Activated B cell treated with CpG ODN at 0.5 μM for 24 hours (primary cell): ENCODE measurements at regions not wholly inside any gene's neighbourhood (a gene's known extent, or its start where the extent isn't known, plus 50 kb on each side); places are given as distances from the start of the nearest gene placed in this dataset.

Experiments used
- ATAC-seq: fragments of 200-7000 bp; cut with Tn5 transposase; one replicate; pipeline ENCODE4 v1.10.0; 2021; ENCODE audit warnings: low read depth, mild to moderate bottlenecking, moderate library complexity
- CTCF ChIA-PET: fragments of 350-600 bp; sonication (Branson Sonifier 250); formaldehyde crosslinking; loops from one replicate; lab custom pipeline; 2021; ENCODE audit warnings: antibody characterized with exemption; lab: Charles Lee
- POLR2A ChIA-PET: fragments of 350-600 bp; sonication (Branson Sonifier 250); formaldehyde crosslinking; loops from one replicate; lab custom pipeline; 2021; ENCODE audit warnings: antibody characterized with exemption; lab: Charles Lee
- DNase-seq: peaks from one replicate; pipeline ENCODE4 v3.0.0; 2022
- H3K27ac Mint-ChIP-seq: one replicate; pipeline ENCODE4 v1.8.0; 2020; ENCODE audit warnings: mixed read lengths
- H3K27me3 Mint-ChIP-seq: one replicate; pipeline ENCODE4 v1.8.0; 2021; ENCODE audit warnings: mixed read lengths
- H3K36me3 Mint-ChIP-seq: one replicate; pipeline ENCODE4 v1.8.0; 2021; ENCODE audit warnings: low read depth, mixed read lengths
- H3K4me1 Mint-ChIP-seq: one replicate; pipeline ENCODE4 v1.8.0; 2021; ENCODE audit warnings: mixed read lengths
- H3K4me3 Mint-ChIP-seq: one replicate; pipeline ENCODE4 v1.8.0; 2020; ENCODE audit warnings: mild to moderate bottlenecking, mixed read lengths
- H3K9me3 Mint-ChIP-seq: one replicate; pipeline ENCODE4 v1.8.0; 2020; ENCODE audit warnings: mixed read lengths
- intact Hi-C: fragments of 100-400 bp; cut with micrococcal nuclease; formaldehyde crosslinking; loops from one replicate; pipeline ENCODE4 v1.15.1; 2024
- TF ChIP-seq, protein P1 (sequence below): fragments of 200-600 bp; IDR thresholded peaks from one replicate; pipeline ENCODE4 v1.8.0; 2022; ENCODE audit warnings: antibody characterized with exemption, mild to moderate bottlenecking

DNA sequence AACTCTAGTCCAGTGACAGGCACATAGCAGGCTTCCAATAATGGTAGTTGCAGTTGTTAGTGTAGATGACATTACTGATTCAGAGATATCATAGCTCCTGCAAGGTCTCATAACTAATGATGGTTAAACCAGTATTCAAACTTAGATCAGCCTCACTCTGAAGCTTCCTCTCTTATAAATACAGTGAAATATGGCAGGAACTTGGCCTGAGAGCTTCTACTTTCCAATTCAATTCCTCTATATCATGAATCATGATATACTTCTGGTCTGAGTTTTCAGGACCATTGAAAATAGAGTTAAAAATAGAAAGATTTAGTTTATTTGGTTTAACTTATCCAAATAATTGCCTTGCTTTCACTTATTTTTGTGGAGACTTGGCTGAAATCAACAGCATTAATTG lies 167.5 kb upstream of the NOVA1 start:
- no peak overlapping the region for H3K4me3 Mint-ChIP-seq
- no peak for ATAC-seq
- no peak for DNase-seq
- ChIA-PET POLR2A (no interaction called here), CTCF (no interaction called here)
- TF ChIP-seq, protein P1, sequence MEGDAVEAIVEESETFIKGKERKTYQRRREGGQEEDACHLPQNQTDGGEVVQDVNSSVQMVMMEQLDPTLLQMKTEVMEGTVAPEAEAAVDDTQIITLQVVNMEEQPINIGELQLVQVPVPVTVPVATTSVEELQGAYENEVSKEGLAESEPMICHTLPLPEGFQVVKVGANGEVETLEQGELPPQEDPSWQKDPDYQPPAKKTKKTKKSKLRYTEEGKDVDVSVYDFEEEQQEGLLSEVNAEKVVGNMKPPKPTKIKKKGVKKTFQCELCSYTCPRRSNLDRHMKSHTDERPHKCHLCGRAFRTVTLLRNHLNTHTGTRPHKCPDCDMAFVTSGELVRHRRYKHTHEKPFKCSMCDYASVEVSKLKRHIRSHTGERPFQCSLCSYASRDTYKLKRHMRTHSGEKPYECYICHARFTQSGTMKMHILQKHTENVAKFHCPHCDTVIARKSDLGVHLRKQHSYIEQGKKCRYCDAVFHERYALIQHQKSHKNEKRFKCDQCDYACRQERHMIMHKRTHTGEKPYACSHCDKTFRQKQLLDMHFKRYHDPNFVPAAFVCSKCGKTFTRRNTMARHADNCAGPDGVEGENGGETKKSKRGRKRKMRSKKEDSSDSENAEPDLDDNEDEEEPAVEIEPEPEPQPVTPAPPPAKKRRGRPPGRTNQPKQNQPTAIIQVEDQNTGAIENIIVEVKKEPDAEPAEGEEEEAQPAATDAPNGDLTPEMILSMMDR, result no peak
- H3K36me3 Mint-ChIP-seq, result no peaks in the 10 kb centered on the region
- no peak overlapping the region for H3K27ac Mint-ChIP-seq
- no peaks in the 10 kb centered on the region for H3K27me3 Mint-ChIP-seq
- no peaks in the 10 kb centered on the region for H3K4me1 Mint-ChIP-seq
- H3K9me3 Mint-ChIP-seq, result peaks cover 5% of the 10 kb centered on the region
- intact Hi-C loops, result no loop called here

- DNase-seq (no peak), ATAC-seq (no peak)
- intact Hi-C loops, result no loop called here
- Mint-ChIP-seq H3K27ac (no peak overlapping the region), H3K36me3 (no peaks in the 10 kb centered on the region), H3K9me3 (peaks cover 7% of the 10 kb centered on the region), H3K4me1 (no peaks in the 10 kb centered on the region), H3K27me3 (no peaks in the 10 kb centered on the region), H3K4me3 (no peak overlapping the region)
- POLR2A ChIA-PET, result no interaction called here
- CTCF ChIA-PET, result no interaction called here
- TF ChIP-seq, protein P1, result no peak
Measured at GRCh38 chr14:26765768-26766520, 168.1 kb upstream of the NOVA1 start.

DNA sequence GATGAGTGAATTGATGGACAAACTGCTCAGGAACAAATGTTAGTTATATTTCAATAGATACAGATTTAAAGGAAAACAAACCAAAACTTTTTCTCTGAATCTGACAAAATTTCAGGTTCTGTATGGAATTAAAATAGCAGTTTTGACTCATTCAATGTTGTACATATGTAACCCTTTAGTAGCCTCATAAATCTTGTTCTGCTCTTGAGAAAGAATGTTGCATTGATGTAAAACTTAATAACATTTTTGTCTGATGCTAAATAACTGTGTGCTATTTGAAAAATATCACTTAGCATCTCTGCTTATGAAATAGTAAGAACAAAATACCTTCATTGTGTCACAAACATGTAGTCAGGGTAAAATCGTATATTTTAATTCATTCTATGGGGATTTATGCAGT lies 168.9 kb upstream of the NOVA1 start:
- H3K27ac Mint-ChIP-seq, result no peak overlapping the region
- no peak overlapping the region for H3K4me3 Mint-ChIP-seq
- intact Hi-C loops, result no loop called here
- H3K36me3 Mint-ChIP-seq, result no peaks in the 10 kb centered on the region
- CTCF ChIA-PET, result no interaction called here
- H3K9me3 Mint-ChIP-seq, result peaks cover 7% of the 10 kb centered on the region
- no peak for DNase-seq
- no peak for ATAC-seq
- TF ChIP-seq, protein P1, result no peak
- POLR2A ChIA-PET, result no interaction called here
- H3K4me1 Mint-ChIP-seq, result no peaks in the 10 kb centered on the region
- no peaks in the 10 kb centered on the region for H3K27me3 Mint-ChIP-seq

- H3K27me3 Mint-ChIP-seq, result no peaks in the 10 kb centered on the region
- H3K36me3 Mint-ChIP-seq, result no peaks in the 10 kb centered on the region
- no peak for ATAC-seq
- no peak for DNase-seq
- TF ChIP-seq, protein P1, result no peak
- H3K9me3 Mint-ChIP-seq, result peaks cover 7% of the 10 kb centered on the region
- intact Hi-C loops, result no loop called here
- no peaks in the 10 kb centered on the region for H3K4me1 Mint-ChIP-seq
- ChIA-PET CTCF (no interaction called here), POLR2A (no interaction called here)
- no peak overlapping the region for H3K4me3 Mint-ChIP-seq
- H3K27ac Mint-ChIP-seq, result no peak overlapping the region
Measured at GRCh38 chr14:26773906-26774593, 176.2 kb upstream of the NOVA1 start.

DNA sequence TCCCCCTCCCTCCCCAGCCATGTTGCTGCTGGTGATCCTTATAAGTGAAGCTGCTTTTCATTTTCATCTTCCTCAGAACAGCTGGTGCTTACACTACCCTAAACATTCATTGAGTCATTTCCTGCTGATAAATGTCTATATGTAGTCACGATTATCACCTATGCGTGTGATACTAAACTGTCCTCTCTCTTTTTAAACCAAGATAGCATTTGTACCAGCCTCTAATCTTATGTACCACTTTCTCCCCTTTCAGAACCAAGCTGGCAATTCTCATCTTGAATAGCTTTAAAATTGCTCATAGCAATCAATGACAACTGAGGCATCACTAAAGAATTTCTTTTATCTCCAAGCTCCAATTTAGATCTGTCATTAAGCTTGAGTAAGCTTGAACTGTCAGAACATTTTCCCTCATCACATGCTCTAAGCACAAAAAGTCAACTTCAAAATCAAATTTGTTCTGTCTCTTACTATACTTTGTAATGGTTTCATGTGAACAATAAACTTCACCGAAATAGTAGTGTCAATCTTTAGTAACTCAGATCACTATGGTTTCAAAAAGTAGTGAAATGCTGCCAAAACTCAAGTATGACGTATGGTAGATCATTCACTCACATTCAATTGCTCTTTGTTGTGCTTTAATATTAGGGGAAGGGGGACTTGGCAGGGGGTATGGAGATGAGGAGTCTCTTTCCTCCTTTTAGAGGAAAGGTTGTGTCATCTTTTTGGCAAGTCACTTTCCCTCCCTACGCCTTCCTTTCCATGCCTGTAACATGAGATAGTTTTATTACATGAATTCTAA lies 178.1 kb upstream of the NOVA1 start:
- no peaks in the 10 kb centered on the region for H3K4me1 Mint-ChIP-seq
- no peak for DNase-seq
- H3K27me3 Mint-ChIP-seq, result no peaks in the 10 kb centered on the region
- H3K27ac Mint-ChIP-seq, result no peak overlapping the region
- peaks cover 4% of the 10 kb centered on the region for H3K9me3 Mint-ChIP-seq
- TF ChIP-seq, protein P1, result no peak
- CTCF ChIA-PET, result no interaction called here
- no peak for ATAC-seq
- intact Hi-C loops, result no loop called here
- H3K4me3 Mint-ChIP-seq, result no peak overlapping the region
- H3K36me3 Mint-ChIP-seq, result no peaks in the 10 kb centered on the region
- POLR2A ChIA-PET, result no interaction called here
